Head of caudate nucleus (tissue), 42 donors: ENCODE measurements at regions not wholly inside any gene's neighbourhood (a gene's known extent, or its start where the extent isn't known, plus 50 kb on each side); places are given as distances from the start of the nearest gene placed in this dataset.
"Not testable (repeated sequence)": the region's sequence is repeated elsewhere in the genome, so short reads cannot be mapped to it uniquely, and the experiment has no call there.

Experiments used
- DNase-seq, 42 donors: peaks; one replicate each; pipeline versions ENCODE4 v3.0.0 to v3.0.0-alpha.2; 2020 to 2021; ENCODE audit warnings: mixed read lengths in 7 of 42
- intact Hi-C: fragments of 100-400 bp; cut with DNase I; formaldehyde crosslinking; loops from one replicate; pipeline ENCODE4 v1.15.0; 2022

- intact Hi-C loops: not testable (repeated sequence)
Observed at GRCh38 chr20:54782758-54783157, 307.4 kb downstream of the DOK5 start.

GRCh38 chr20:54774426-54774825 is 299.0 kb downstream of the DOK5 start:
- intact Hi-C loops: no loop called here
- DNase-seq: no peak

More at GRCh38 chr20:54782758-54783157, 307.4 kb downstream of the DOK5 start:
- not testable (repeated sequence) for DNase-seq

DNA sequence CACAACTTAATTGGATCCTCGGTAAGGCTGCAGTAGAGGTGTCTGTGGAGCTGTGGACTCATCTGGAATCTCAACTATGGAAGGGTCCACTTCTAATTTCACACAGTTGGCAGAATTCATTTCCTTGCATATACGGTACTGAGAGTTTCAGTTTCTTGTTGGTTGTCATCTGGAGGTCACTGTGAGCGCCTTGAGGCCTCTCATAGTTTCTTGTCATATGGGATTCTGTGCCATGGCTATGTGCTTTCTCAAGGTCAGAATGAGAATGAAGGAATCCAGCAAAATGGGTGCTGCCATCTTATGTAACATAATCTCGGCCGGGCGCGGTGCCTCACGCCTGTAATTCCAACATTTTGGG is 298.2 kb downstream of the DOK5 start:
- intact Hi-C loops: no loop called here
- no peak for DNase-seq

DNA sequence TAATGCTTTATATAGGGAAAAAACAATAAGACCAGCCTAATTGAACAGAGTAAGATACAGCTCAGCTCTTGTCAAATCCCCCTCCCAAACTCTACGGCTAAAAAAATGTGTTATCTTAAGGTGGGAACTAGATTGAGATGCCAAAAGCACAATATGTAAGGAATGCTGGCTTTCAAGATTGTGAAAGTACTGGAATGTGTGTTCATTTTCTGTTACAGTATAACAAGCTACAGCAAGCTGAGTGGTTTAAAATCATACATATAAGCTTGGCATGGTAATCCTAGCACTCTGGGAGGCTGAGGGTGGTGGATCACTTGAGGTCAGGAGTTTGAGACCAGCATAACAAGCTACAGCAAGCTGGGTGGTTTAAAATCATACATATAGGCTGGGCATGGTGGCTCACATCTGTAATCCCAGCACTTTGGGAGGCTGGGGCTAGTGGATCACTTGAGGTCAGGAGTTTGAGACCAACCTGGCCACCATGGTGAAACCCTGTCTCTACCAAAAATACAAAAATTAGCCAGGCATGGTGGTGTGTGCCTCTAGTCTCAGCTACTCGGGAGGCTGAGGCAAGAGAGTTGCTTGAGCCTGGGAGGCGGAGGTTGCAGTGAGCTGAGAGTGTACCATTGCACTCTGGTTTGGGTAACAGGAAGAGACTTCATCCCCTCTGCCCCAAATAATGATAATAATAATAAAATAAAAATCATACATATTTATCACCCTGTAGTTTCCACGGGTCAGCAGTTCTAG is 297.7 kb downstream of the DOK5 start:
- DNase-seq: no peak
- intact Hi-C loops: no loop called here

DNA sequence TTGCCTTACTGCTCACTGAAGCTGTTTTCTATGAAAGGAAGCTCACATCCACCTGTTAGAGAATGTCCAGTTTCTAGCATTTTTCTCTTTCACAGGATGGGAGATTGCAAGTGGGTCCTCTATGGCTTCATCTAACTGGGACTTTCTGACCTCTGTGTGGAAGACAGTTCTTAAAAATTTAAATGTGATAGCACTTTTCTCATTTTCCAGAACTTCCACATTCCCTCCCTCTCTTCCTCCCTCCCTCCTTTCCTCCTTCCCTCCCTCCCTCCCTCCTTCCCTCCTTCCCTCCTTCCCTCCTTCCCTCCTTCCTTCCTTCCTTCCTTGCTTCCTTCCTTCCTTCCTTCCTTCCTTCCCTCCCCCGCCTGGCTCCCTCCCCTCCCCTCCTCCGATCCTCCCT is 291.1 kb downstream of the DOK5 start:
- intact Hi-C loops: no loop called here
- DNase-seq: no peak

DNA sequence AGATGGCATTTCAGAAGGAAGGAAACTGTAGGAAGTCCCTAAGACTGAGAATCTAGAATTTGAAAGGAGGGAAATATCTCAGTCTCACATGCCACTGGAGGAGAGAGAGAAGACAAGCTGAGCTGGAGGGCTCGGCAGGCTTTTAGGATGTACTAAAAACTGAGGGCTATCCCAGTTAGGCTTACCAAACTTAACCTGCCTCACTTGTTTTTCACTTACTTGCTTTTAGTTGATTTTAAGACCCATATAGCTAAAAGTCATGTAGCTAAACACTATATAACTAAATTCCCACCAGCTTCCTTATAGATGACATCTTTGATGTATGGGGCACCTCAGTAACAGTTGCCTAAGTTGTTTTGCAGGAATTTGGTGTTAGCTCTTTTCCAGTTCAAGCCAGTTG is 288.0 kb downstream of the DOK5 start:
- intact Hi-C loops: no loop called here
- no peak for DNase-seq

GRCh38 chr20:54759589-54759988 is 284.2 kb downstream of the DOK5 start:
- intact Hi-C loops: no loop called here
- no peak for DNase-seq

DNA sequence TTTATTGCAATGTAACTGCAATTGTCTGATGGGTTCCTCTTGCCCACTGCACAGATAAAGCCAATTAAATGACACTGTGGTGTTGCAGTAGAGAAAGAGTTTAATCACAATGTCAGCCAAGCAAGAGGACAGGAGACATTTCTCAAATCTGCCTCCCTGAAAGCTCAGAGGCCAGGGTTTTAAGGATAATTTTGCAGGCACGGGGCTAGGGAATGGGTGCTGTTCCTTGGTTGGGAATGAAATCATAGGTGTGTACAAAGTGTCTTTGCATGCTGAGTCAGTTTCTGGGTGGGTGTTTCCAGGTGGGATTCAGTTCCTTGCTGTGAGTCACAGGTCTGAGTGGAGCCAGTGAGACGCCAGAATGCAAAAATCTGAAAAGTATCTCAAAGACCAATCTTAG is 271.4 kb downstream of the DOK5 start:
- intact Hi-C loops: no loop called here
- DNase-seq: peak in 4 of 42 donors; percentile 2 to 15 (median 6)

DNA sequence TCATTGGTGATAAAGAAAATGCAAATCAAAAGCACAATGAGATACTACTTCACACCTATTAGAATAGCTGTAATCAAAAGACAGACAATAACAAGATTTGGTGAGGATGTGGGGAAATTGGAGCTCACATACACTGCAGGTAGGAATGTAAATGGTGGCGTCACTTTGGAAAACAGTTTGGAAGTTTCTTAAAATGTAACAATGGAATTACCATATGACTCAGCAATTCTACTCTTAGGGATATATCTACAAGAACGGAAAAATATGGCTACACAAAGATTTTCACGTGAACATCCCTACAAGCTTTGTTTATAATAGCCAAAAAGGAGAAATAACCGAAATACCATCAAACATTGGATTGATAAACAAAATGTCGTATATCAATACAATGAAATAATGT is 270.4 kb downstream of the DOK5 start:
- intact Hi-C loops: no loop called here
- DNase-seq: no peak

GRCh38 chr20:54744097-54744496 is 268.7 kb downstream of the DOK5 start:
- no peak for DNase-seq
- intact Hi-C loops: no loop called here

DNA sequence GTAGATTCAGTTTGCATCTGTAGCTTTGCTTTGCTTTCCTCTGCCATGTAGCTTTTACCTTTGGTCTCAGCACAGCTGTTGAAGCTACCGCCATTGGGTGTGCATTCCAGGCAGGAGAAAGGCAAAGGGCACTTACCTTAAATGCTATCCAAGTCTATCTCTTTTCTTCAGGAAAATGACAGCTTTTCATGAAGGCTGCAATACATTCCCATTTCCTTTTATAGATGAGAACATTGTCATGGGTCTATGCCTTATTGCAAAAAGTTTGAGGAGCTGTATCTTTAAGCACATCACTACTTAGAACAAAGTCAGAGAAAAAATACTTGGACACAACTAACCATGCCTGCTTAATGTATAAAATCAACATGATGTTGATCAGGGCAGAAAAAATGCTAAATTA is 266.8 kb downstream of the DOK5 start:
- no peak for DNase-seq
- intact Hi-C loops: no loop called here

DNA sequence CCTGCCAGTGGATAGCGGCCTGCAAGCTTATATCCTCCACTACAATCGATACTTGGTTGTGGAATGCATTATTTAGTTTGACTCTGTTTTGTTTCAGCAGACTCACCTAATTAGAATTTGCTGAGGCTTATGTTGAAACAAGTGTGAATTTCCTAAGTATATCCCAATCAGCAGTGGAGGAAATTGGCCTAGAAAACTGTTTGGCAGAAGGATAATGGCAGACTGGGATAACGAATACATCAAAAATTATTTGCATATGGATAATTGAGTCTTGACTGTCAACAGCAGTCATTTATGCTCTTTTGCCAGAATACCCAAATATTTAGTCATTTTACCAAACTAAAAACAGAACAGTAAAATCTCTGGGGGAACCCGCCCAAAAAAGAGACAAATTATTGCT is 261.0 kb downstream of the DOK5 start:
- no peak for DNase-seq
- intact Hi-C loops: no loop called here

DNA sequence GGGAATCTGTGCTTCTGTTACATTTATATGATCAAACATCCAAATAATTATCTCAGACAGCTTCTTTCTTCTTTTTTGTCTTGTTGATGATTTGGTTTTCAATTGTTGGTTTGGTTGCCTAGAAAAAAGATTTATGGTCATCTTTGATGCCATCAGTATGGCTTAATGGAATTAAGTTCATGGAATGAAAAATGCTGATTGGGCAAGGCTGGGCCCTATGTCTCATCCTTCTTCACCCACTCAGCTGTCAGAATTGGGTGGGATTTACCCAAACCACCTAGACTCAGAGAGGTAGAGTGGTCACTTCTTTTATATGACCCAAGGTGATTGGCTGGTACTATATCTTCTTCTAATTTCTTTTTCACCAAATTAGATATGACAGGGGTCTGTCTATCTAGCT is 258.3 kb downstream of the DOK5 start:
- no peak for DNase-seq
- intact Hi-C loops: no loop called here

DNA sequence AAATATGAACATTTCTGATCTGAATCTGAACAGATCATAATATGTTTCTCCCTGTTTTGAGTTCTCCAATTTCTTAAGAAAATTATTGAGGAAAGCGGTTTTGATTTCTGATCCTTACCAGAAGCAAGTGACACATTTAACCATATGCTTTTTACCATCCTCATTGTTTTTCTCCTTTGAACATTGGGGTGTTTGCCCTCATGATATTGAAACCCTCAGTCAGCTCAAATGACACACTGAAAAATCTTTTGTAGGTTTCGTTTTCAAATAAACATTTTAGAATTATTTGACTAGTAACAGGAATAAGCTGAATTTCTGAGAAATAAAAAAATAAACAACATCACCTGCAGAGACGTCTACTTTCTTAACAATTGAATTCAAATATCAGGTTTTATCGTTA is 252.1 kb downstream of the DOK5 start:
- intact Hi-C loops: no loop called here
- DNase-seq: no peak

GRCh38 chr20:54726687-54727300 is 251.4 kb downstream of the DOK5 start:
- intact Hi-C loops: no loop called here
- no peak for DNase-seq

GRCh38 chr20:54725266-54725665 is 249.9 kb downstream of the DOK5 start:
- DNase-seq, intact Hi-C loops: not testable (repeated sequence)

- no peak for DNase-seq
- intact Hi-C loops: no loop called here
Observed at GRCh38 chr20:54723723-54724122, 248.3 kb downstream of the DOK5 start.

DNA sequence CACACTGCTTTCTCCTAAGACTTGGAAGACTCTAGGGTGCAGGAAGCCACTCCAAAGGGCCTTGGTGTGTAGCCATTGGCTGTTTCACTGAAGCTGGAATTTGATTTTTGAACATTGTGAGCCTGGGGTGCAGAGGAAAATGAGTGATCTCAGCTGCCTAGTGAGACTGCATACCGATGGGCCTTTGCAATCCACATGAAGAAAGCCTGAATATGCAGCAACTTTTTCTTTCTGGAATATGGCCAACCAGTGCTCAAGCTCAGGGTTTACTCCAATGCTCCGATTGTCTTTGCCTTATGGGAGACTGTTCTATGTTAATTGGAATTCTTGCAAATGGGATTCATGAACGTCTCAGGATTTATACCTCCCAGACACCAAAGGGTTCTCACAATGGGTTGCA is 242.6 kb downstream of the DOK5 start:
- intact Hi-C loops: no loop called here
- DNase-seq: no peak

DNA sequence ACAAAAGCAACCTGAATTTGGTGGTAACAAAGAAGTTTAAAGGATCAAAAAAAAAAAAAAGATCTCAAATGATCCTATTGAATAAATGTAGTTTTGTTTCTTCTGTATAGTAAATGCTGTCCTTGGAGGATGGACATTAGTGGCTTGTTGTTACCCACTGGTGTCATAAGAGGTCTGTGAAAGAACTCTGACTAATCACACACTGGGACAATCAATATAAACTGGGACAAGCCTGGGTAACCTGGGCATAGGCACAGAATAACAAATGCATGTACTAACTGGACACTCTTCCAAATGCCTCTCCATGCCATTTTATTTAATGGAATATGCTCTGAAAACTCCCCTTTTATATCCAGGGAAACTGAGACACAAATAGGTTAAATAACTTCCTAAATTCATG is 241.4 kb downstream of the DOK5 start:
- no peak for DNase-seq
- intact Hi-C loops: no loop called here

DNA sequence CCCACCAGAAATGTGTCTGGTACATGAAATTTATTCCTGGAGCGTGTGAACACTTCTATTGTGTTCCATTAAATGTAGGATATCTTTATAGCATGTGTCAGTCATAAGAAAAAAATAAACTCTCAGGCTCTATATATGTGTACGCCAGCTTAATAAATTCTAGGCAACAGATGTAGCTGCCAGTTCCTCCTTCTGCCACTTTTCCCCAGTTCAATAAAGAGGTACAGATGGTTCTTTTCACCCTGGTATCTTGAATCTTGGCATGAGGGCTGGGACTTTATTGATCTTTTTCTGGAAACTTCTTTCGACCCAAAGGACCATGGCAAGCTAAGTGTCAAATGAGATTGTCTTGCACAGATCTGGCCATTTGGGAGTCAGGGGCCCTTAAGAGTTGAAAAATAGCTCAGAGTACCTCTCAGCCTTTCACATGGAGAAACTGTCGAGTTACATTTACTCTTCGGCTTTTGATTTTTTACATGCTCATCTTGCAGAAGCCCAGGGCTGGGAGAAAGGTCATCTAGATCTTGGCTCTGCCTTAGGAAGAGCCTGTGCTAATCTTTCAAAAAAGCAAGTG is 240.9 kb downstream of the DOK5 start:
- intact Hi-C loops: no loop called here
- no peak for DNase-seq

DNA sequence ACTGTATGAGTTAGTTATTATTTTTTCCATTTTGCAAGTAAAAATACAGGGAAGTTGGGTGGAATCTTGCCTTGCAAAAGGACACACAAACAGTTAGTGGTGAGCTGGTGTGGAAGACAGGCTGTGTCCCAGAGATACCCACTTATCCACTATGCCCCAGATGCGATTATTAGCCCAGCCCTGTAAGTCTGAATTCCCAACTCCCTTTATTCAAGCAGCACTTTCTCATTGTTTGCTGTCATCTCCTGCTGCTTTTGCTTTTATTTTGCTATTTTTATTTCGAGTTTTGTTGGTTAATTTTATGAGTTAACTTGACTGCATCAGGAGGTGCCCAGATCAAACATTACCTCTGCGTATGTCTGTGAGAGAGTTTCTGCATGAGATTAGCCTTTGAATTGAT is 239.4 kb downstream of the DOK5 start:
- intact Hi-C loops: no loop called here
- no peak for DNase-seq
